ENCODE measurements at regions not wholly inside any gene's neighbourhood (a gene's known extent, or its start where the extent isn't known, plus 50 kb on each side); places are given as distances from the start of the nearest gene placed in this dataset.
"Not testable (repeated sequence)": the region's sequence is repeated elsewhere in the genome, so short reads cannot be mapped to it uniquely, and the experiment has no call there.

DNA sequence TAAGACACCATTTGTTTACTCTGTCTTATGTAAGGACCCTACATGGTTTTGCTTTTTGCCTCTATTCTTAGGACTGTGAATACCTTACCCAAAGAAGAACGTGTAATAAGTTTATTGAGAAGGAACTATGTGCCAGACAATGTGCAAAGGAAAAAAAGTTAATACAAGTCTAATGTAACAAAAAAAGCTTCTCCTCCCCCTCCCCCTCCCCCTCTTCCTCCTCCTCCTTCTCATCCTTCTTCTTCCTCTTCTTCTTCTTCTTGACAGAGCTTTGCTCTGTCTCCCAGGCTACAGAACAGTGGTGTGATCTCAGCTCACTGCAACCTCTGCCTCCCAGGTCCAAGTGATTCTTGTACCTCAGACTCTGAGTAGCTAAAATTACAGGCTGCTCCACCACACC, 50.9 kb upstream of the MITF start:
- H3K4me3 ChIP-seq (ENCODE audit: low read length) = no peak overlapping the region
- H3K9me3 ChIP-seq (ENCODE audit: control insufficient read depth, low read length) = no peaks in the 10 kb centered on the region
- H3K4me1 ChIP-seq (ENCODE audit: control insufficient read depth, insufficient read depth, low read length) = peaks cover 35% of the 10 kb centered on the region
- DNase-seq (ENCODE audit: low read depth) = no peak
- no peaks in the 10 kb centered on the region for H3K36me3 ChIP-seq (ENCODE audit: control insufficient read depth, insufficient read depth, low read length, severe bottlenecking)
- H3K27me3 ChIP-seq (replicated peaks; ENCODE audit: control insufficient read depth, insufficient read depth, low read length) = no peaks in the 10 kb centered on the region
- H3K9ac ChIP-seq (ENCODE audit: low read length) = no peak overlapping the region

DNA sequence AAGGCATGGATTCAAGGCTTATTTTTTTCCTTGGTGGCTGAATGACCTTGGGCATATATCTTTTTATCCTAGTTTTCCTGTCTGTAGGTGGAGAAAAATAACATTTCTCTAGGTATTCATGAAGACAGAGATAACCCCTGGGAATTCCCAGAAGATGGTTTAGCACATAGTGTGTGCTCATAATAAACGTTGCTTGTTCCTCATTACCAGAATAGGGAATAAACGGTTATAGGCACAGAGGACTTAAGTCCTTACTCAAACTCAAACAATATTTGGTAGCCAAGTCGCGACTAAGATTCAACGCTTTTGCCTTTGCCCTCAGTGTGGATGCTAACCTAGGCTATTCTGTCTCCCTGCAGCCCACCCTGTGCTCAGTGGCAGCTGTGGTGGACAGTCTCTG, 51.6 kb upstream of the MITF start:
- Histone ChIP-seq H3K27me3 (replicated peaks; ENCODE audit: control insufficient read depth, insufficient read depth, low read length) (no peaks in the 10 kb centered on the region), H3K36me3 (ENCODE audit: control insufficient read depth, insufficient read depth, low read length, severe bottlenecking) (no peaks in the 10 kb centered on the region), H3K9ac (ENCODE audit: low read length) (no peak overlapping the region), H3K4me1 (ENCODE audit: control insufficient read depth, insufficient read depth, low read length) (peaks cover 31% of the 10 kb centered on the region), H3K9me3 (ENCODE audit: control insufficient read depth, low read length) (no peaks in the 10 kb centered on the region), H3K4me3 (ENCODE audit: low read length) (no peak overlapping the region)
- DNase-seq (ENCODE audit: low read depth) = no peak

DNA sequence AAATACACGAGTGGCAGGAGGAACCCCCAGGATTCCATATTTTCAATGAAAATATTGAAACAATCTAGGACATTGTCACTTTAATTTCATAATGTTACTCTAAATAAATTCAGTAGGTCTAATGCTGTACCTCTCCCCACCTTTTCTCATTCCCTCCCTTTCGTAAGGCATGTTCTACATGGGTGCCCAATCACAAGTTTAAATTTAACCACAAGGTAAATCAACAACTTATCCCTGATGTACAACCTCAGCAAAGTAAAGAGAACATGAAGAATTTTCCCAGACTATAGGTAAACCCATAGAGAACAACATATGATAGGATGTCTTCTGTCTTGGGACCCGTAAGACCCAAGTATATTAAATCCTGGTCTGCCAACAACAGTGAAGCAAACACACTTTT, 53.2 kb upstream of the MITF start:
- H3K4me1 ChIP-seq (ENCODE audit: control insufficient read depth, insufficient read depth, low read length) = peaks cover 18% of the 10 kb centered on the region
- DNase-seq (ENCODE audit: low read depth) = no peak
- H3K36me3 ChIP-seq (ENCODE audit: control insufficient read depth, insufficient read depth, low read length, severe bottlenecking) = no peaks in the 10 kb centered on the region
- no peaks in the 10 kb centered on the region for H3K9me3 ChIP-seq (ENCODE audit: control insufficient read depth, low read length)
- no peak overlapping the region for H3K4me3 ChIP-seq (ENCODE audit: low read length)
- H3K27me3 ChIP-seq (replicated peaks; ENCODE audit: control insufficient read depth, insufficient read depth, low read length) = no peaks in the 10 kb centered on the region
- H3K9ac ChIP-seq (ENCODE audit: low read length) = no peak overlapping the region

GRCh38 chr3:69684309-69684961, 54.8 kb upstream of the MITF start:
- Histone ChIP-seq H3K9me3 (ENCODE audit: control insufficient read depth, low read length) (no peaks in the 10 kb centered on the region), H3K27me3 (replicated peaks; ENCODE audit: control insufficient read depth, insufficient read depth, low read length) (no peaks in the 10 kb centered on the region), H3K36me3 (ENCODE audit: control insufficient read depth, insufficient read depth, low read length, severe bottlenecking) (no peaks in the 10 kb centered on the region), H3K4me3 (ENCODE audit: low read length) (no peak overlapping the region), H3K9ac (ENCODE audit: low read length) (no peak overlapping the region), H3K4me1 (ENCODE audit: control insufficient read depth, insufficient read depth, low read length) (peaks cover 11% of the 10 kb centered on the region)
- no peak for DNase-seq (ENCODE audit: low read depth)

DNA sequence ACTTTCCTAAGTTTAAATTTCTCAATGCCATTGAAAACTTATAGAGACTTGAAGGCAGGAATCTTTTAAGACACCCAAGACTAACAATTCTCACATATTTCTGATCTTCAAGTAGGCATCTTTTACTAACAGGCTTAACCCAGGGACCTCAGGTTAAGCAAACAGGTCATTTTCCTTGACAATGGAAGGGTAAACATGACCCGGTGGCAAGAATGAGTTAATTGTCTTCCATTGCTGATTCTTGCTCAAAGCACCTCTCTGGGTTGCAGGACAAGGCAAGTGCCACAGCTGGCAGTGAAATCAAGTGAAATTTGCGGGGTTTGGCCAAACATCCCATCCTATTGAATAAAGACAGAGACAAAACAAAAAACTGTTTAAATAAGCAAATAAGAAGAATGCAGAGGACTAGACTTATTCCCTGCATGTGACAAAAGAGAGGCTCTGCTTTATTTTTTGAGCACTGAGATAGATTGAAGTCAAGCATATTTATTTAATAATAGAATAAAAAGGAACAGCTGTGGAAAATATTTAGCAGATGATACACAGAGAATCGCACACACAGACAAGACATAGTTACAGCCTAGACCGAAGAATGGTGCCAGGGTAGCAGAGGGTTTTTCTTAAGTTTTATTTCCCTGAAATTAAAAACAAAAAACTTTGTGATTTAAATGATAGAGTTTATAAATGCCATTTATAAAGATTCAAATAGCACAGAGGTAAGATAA, 56.0 kb upstream of the MITF start:
- Histone ChIP-seq H3K27me3 (replicated peaks; ENCODE audit: control insufficient read depth, insufficient read depth, low read length) (no peaks in the 10 kb centered on the region), H3K9ac (ENCODE audit: low read length) (no peak overlapping the region), H3K36me3 (ENCODE audit: control insufficient read depth, insufficient read depth, low read length, severe bottlenecking) (no peaks in the 10 kb centered on the region), H3K4me3 (ENCODE audit: low read length) (no peak overlapping the region), H3K4me1 (ENCODE audit: control insufficient read depth, insufficient read depth, low read length) (peaks cover 11% of the 10 kb centered on the region), H3K9me3 (ENCODE audit: control insufficient read depth, low read length) (no peaks in the 10 kb centered on the region)
- DNase-seq (ENCODE audit: low read depth) = no peak

GRCh38 chr3:69677456-69677855, 61.8 kb upstream of the MITF start:
- H3K36me3 ChIP-seq (ENCODE audit: control insufficient read depth, insufficient read depth, low read length, severe bottlenecking); H3K9ac ChIP-seq (ENCODE audit: low read length); H3K9me3 ChIP-seq (ENCODE audit: control insufficient read depth, low read length); H3K4me1 ChIP-seq (ENCODE audit: control insufficient read depth, insufficient read depth, low read length); H3K4me3 ChIP-seq (ENCODE audit: low read length); DNase-seq (ENCODE audit: low read depth); H3K27me3 ChIP-seq (replicated peaks; ENCODE audit: control insufficient read depth, insufficient read depth, low read length): not testable (repeated sequence)

- H3K9ac ChIP-seq (ENCODE audit: low read length) = no peak overlapping the region
- H3K4me3 ChIP-seq (ENCODE audit: low read length) = no peak overlapping the region
- no peaks in the 10 kb centered on the region for H3K36me3 ChIP-seq (ENCODE audit: control insufficient read depth, insufficient read depth, low read length, severe bottlenecking)
- no peak for DNase-seq (ENCODE audit: low read depth)
- H3K27me3 ChIP-seq (replicated peaks; ENCODE audit: control insufficient read depth, insufficient read depth, low read length) = no peaks in the 10 kb centered on the region
- peaks cover 4% of the 10 kb centered on the region for H3K4me1 ChIP-seq (ENCODE audit: control insufficient read depth, insufficient read depth, low read length)
- no peaks in the 10 kb centered on the region for H3K9me3 ChIP-seq (ENCODE audit: control insufficient read depth, low read length)
These were observed 63.3 kb upstream of the MITF start for GRCh38 chr3:69675786-69676530.

DNA sequence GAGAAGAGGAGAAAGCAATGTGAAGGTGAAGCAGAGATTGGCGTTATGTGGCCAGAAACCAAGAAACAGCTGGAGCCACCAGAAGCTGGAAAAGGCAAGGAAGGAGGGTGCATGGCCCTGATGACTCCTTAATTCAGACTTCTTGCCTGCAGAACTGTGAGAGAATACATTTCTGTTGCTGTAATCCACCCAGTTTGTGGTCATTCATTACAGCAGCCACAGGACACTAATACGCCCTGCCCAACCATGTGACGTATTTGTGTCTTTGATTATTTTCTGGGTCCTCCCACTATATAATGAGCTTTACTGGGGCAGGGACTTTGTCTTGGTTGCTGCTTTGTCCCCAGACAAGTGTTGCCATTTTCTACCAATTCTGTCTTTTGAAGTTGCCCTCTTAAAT, 64.5 kb upstream of the MITF start:
- peaks cover 4% of the 10 kb centered on the region for H3K4me1 ChIP-seq (ENCODE audit: control insufficient read depth, insufficient read depth, low read length)
- H3K27me3 ChIP-seq (replicated peaks; ENCODE audit: control insufficient read depth, insufficient read depth, low read length) = no peaks in the 10 kb centered on the region
- no peak overlapping the region for H3K4me3 ChIP-seq (ENCODE audit: low read length)
- no peaks in the 10 kb centered on the region for H3K9me3 ChIP-seq (ENCODE audit: control insufficient read depth, low read length)
- no peaks in the 10 kb centered on the region for H3K36me3 ChIP-seq (ENCODE audit: control insufficient read depth, insufficient read depth, low read length, severe bottlenecking)
- DNase-seq (ENCODE audit: low read depth) = no peak
- no peak overlapping the region for H3K9ac ChIP-seq (ENCODE audit: low read length)

GRCh38 chr3:69671082-69671952, 67.9 kb upstream of the MITF start:
- Histone ChIP-seq H3K27me3 (replicated peaks; ENCODE audit: control insufficient read depth, insufficient read depth, low read length) (no peaks in the 10 kb centered on the region), H3K9me3 (ENCODE audit: control insufficient read depth, low read length) (peaks cover 3% of the 10 kb centered on the region), H3K4me3 (ENCODE audit: low read length) (no peak overlapping the region), H3K4me1 (ENCODE audit: control insufficient read depth, insufficient read depth, low read length) (peaks cover 4% of the 10 kb centered on the region), H3K36me3 (ENCODE audit: control insufficient read depth, insufficient read depth, low read length, severe bottlenecking) (no peaks in the 10 kb centered on the region), H3K9ac (ENCODE audit: low read length) (no peak overlapping the region)
- DNase-seq (ENCODE audit: low read depth) = peak; percentile 80

DNA sequence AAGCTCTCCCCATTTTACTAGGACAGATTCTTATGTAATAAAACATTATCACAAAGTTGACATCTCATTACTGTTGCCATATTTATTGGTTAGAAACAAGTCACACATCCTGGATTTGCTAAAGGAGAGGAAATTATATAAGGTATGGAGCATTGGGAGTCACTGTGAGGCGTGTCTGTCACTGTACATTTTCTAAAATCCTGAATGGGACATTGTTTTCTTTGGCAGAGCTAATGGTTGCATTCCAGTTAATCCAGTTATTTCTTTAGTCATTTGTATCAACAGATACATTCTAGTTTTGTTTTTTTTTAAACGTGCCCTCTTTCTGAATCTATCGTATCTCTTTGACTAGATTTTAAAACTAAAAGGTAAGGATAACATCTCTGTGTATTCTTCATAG, 70.2 kb upstream of the MITF start:
- Histone ChIP-seq H3K4me3 (ENCODE audit: low read length) (no peak overlapping the region), H3K9ac (ENCODE audit: low read length) (no peak overlapping the region), H3K9me3 (ENCODE audit: control insufficient read depth, low read length) (peaks cover 3% of the 10 kb centered on the region), H3K27me3 (replicated peaks; ENCODE audit: control insufficient read depth, insufficient read depth, low read length) (peaks cover 3% of the 10 kb centered on the region), H3K4me1 (ENCODE audit: control insufficient read depth, insufficient read depth, low read length) (peaks cover 4% of the 10 kb centered on the region), H3K36me3 (ENCODE audit: control insufficient read depth, insufficient read depth, low read length, severe bottlenecking) (no peaks in the 10 kb centered on the region)
- no peak for DNase-seq (ENCODE audit: low read depth)
